ENCODE measurements at regions not wholly inside any gene's neighbourhood (a gene's known extent, or its start where the extent isn't known, plus 50 kb on each side); places are given as distances from the start of the nearest gene placed in this dataset.

GRCh38 chr2:58543442-58543841, 302.3 kb upstream of the FANCL start:
- CTCF ChIA-PET, result no interaction called here
- no peak overlapping the region for H3K27ac ChIP-seq (ENCODE audit: low read length)
- in situ Hi-C loops (cut with HindIII; ENCODE audit: low pct_unique_long_range_greater_than_20kb, low sequenced_read_pairs), result no loop called here
- POLR2A ChIA-PET, result no interaction called here
- H3K36me3 ChIP-seq (ENCODE audit: control insufficient read depth, insufficient read depth, low read length), result no peaks in the 10 kb centered on the region
- BruUV-seq (replicated peaks), result no TSS peak
- no peak overlapping the region for H3K4me3 ChIP-seq (ENCODE audit: low read depth in 2 of 2, low read length in 2 of 2)
- H3K27me3 ChIP-seq (ENCODE audit: control insufficient read depth, insufficient read depth, low read length), result peaks cover 3% of the 10 kb centered on the region; the same call in 1 of the 2 replicates
- no peaks in the 10 kb centered on the region for H3K9me3 ChIP-seq (ENCODE audit: control insufficient read depth, insufficient read depth, low read depth, low read length)
- intact Hi-C loops (cut with micrococcal nuclease; ENCODE audit: unreplicated experiment), result no loop called here
- DNase-seq (ENCODE audit: low read depth, low spot score), result no peak
- H3K4me1 ChIP-seq (ENCODE audit: control insufficient read depth, insufficient read depth, low read length), result no peaks in the 10 kb centered on the region
- no peak for TF ChIP-seq POLR2AphosphoS5 (IDR thresholded peaks at IDR 0.05; ENCODE audit: low read depth, low read length)
- ATAC-seq, result no peak

- in situ Hi-C loops (cut with HindIII; ENCODE audit: low pct_unique_long_range_greater_than_20kb, low sequenced_read_pairs), result no loop called here
- no peak for DNase-seq (ENCODE audit: low read depth, low spot score)
- Histone ChIP-seq H3K27ac (ENCODE audit: low read length) (no peak overlapping the region), H3K4me1 (ENCODE audit: control insufficient read depth, insufficient read depth, low read length) (no peaks in the 10 kb centered on the region), H3K4me3 (ENCODE audit: low read depth in 2 of 2, low read length in 2 of 2) (no peak overlapping the region), H3K27me3 (ENCODE audit: control insufficient read depth, insufficient read depth, low read length) (peaks cover 3% of the 10 kb centered on the region; the same call in 1 of the 2 replicates), H3K36me3 (ENCODE audit: control insufficient read depth, insufficient read depth, low read length) (no peaks in the 10 kb centered on the region), H3K9me3 (ENCODE audit: control insufficient read depth, insufficient read depth, low read depth, low read length) (no peaks in the 10 kb centered on the region)
- ChIA-PET POLR2A (no interaction called here), CTCF (no interaction called here)
- BruUV-seq (replicated peaks), result no TSS peak
- intact Hi-C loops (cut with micrococcal nuclease; ENCODE audit: unreplicated experiment), result no loop called here
- no peak for TF ChIP-seq REST (IDR thresholded peaks at IDR 0.05; ENCODE audit: insufficient read depth in 1 of 2, low read depth in 2 of 2, low read length in 1 of 2)
- no peak for TF ChIP-seq CTCF (IDR thresholded peaks at IDR 0.05)
- ATAC-seq, result no peak
These were observed 300.4 kb upstream of the FANCL start for GRCh38 chr2:58541511-58541910.

- TF ChIP-seq POLR2AphosphoS5 (IDR thresholded peaks at IDR 0.05; ENCODE audit: low read depth, low read length), result no peak
- TF ChIP-seq CTCF (IDR thresholded peaks at IDR 0.05), result no peak
- TF ChIP-seq SIN3A (IDR thresholded peaks at IDR 0.05; ENCODE audit: borderline replicate concordance, insufficient read depth, low read depth, low read length), result no peak
- no peak for TF ChIP-seq TCF7L2 (IDR thresholded peaks at IDR 0.05; ENCODE audit: low read depth, low read length)
- TF ChIP-seq REST (IDR thresholded peaks at IDR 0.05; ENCODE audit: insufficient read depth in 1 of 2, low read depth in 2 of 2, low read length in 1 of 2), result no peak
- ChIA-PET CTCF (no interaction called here), POLR2A (no interaction called here)
- DNase-seq (ENCODE audit: low read depth, low spot score) (no peak), ATAC-seq (no peak)
- in situ Hi-C loops (cut with HindIII; ENCODE audit: low pct_unique_long_range_greater_than_20kb, low sequenced_read_pairs) (no loop called here), intact Hi-C loops (cut with micrococcal nuclease; ENCODE audit: unreplicated experiment) (no loop called here)
- H3K4me3 ChIP-seq (ENCODE audit: low read depth in 2 of 2, low read length in 2 of 2), result no peak overlapping the region
- H3K4me1 ChIP-seq (ENCODE audit: control insufficient read depth, insufficient read depth, low read length), result no peaks in the 10 kb centered on the region
- peaks cover 3% of the 10 kb centered on the region; the same call in 1 of the 2 replicates for H3K27me3 ChIP-seq (ENCODE audit: control insufficient read depth, insufficient read depth, low read length)
- no TSS peak for BruUV-seq (replicated peaks)
- H3K36me3 ChIP-seq (ENCODE audit: control insufficient read depth, insufficient read depth, low read length), result no peaks in the 10 kb centered on the region
- H3K9me3 ChIP-seq (ENCODE audit: control insufficient read depth, insufficient read depth, low read depth, low read length), result no peaks in the 10 kb centered on the region
- no peak overlapping the region for H3K27ac ChIP-seq (ENCODE audit: low read length)
These were observed 299.6 kb upstream of the FANCL start for GRCh38 chr2:58540681-58541080.
